ENCODE measurements at regions not wholly inside any gene's neighbourhood (a gene's known extent, or its start where the extent isn't known, plus 50 kb on each side); places are given as distances from the start of the nearest gene placed in this dataset.

DNA sequence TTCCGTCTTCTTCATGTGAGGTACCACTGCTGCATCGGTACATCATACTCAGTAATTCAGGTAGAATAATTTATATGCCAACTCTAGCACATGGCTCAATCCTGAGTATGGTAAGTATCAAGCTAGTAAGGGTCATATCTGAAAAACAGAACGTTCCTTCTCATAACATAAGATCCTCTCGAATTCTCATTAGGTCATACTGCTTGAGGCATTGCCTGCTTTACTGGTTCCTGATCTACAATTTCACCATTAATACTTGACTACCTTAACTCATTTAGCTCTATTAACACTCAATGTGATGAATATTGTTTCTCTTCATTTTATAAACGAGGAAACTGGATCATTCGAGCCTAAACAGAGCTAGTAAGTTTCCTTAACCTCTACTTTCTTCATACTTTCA, 871.6 kb downstream of the BRINP3 start:
- DNase-seq, result no peak
- Histone ChIP-seq H3K4me1 (no peaks in the 10 kb centered on the region), H3K36me3 (no peaks in the 10 kb centered on the region), H3K27ac (no peak overlapping the region), H3K9me3 (no peaks in the 10 kb centered on the region), H3K27me3 (no peaks in the 10 kb centered on the region), H3K4me3 (no peak overlapping the region)
- intact Hi-C loops (cut with DNase I), result no loop called here
- TF ChIP-seq POLR2AphosphoS5 (IDR thresholded peaks at IDR 0.05) (no peak), POLR2A (IDR thresholded peaks at IDR 0.05) (no peak), EP300 (IDR thresholded peaks at IDR 0.05) (no peak)
- TF ChIP-seq, protein P1, sequence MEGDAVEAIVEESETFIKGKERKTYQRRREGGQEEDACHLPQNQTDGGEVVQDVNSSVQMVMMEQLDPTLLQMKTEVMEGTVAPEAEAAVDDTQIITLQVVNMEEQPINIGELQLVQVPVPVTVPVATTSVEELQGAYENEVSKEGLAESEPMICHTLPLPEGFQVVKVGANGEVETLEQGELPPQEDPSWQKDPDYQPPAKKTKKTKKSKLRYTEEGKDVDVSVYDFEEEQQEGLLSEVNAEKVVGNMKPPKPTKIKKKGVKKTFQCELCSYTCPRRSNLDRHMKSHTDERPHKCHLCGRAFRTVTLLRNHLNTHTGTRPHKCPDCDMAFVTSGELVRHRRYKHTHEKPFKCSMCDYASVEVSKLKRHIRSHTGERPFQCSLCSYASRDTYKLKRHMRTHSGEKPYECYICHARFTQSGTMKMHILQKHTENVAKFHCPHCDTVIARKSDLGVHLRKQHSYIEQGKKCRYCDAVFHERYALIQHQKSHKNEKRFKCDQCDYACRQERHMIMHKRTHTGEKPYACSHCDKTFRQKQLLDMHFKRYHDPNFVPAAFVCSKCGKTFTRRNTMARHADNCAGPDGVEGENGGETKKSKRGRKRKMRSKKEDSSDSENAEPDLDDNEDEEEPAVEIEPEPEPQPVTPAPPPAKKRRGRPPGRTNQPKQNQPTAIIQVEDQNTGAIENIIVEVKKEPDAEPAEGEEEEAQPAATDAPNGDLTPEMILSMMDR (IDR thresholded peaks at IDR 0.05), result no peak
- WGBS, 2 donors, result 74 to 86% methylated on average over 6 of the region's 6 CpGs

DNA sequence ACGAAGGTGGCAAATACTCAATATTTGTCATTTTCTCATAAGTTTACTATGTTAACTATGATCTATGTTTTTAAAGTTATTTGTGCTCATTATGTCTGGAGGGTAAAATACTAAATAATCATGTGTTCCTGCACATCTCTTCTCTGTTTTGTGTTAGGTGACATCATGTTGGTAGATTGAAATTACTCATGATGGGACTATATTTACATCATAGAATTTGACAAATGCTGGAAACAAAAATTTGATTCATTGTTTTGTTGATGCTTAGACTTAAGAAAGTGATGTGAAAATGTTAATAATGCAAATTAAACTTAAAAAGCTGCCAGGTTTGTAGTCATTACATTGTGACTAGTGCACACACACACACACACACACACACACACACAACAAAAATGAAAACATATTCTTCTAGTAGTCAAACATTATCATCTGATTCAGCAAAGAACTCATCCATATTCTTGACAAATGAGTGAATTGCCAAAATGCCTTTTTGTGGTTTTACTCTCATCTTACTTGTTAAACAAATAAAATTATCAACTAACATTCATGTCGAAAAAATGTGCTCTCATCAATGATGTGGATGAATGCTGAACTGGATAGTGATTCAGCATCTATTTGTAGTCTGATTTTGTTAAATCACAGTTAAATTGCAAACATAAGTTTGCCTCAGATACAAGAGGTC, 870.7 kb downstream of the BRINP3 start:
- 34 to 77% methylated on average over 2 of the region's 2 CpGs for WGBS, 2 donors
- Histone ChIP-seq H3K4me3 (no peak overlapping the region), H3K4me1 (no peaks in the 10 kb centered on the region), H3K27me3 (no peaks in the 10 kb centered on the region), H3K27ac (no peak overlapping the region), H3K9me3 (no peaks in the 10 kb centered on the region), H3K36me3 (no peaks in the 10 kb centered on the region)
- DNase-seq, result no peak
- no peak for TF ChIP-seq POLR2AphosphoS5 (IDR thresholded peaks at IDR 0.05)
- TF ChIP-seq, protein P1 (IDR thresholded peaks at IDR 0.05), result no peak
- no peak for TF ChIP-seq POLR2A (IDR thresholded peaks at IDR 0.05)
- TF ChIP-seq EP300 (IDR thresholded peaks at IDR 0.05), result no peak
- intact Hi-C loops (cut with DNase I), result no loop called here

DNA sequence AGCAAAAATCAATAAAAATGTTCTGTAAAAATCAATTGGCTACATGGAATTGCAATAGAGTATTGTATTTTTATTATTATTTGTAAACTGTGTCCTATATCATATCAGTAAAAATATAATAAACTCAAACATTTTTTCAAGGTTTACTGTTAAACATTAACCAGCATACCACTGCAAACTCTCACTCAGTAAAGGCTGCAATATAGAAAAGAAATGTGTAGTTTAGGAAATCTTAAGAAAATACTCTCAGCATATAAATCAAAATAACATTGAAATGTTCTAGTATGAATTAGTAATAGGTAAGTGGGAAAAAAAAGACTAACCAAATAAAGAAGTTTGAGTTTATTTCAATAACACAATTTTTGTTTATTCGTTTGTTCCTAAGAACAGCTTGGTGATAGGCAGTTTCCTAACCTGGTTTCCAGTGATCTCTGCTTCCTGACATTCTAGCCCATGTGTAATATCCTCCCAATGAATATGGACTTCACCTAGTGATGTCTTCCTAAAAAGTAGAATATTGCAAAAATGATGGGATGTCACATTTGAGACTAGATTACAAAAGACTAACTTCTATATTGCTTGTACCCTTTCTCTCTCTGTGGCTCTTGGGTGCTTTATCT, 870.1 kb downstream of the BRINP3 start:
- Histone ChIP-seq H3K4me3 (no peak overlapping the region), H3K27ac (no peak overlapping the region), H3K27me3 (no peaks in the 10 kb centered on the region), H3K4me1 (no peaks in the 10 kb centered on the region), H3K36me3 (no peaks in the 10 kb centered on the region), H3K9me3 (no peaks in the 10 kb centered on the region)
- DNase-seq, result no peak
- intact Hi-C loops (cut with DNase I), result no loop called here
- 56 to 75% methylated on average over 1 of the region's 1 CpG for WGBS, 2 donors
- no peak for TF ChIP-seq EP300 (IDR thresholded peaks at IDR 0.05)
- TF ChIP-seq POLR2A (IDR thresholded peaks at IDR 0.05), result no peak
- TF ChIP-seq POLR2AphosphoS5 (IDR thresholded peaks at IDR 0.05), result no peak
- TF ChIP-seq, protein P1 (IDR thresholded peaks at IDR 0.05), result no peak

DNA sequence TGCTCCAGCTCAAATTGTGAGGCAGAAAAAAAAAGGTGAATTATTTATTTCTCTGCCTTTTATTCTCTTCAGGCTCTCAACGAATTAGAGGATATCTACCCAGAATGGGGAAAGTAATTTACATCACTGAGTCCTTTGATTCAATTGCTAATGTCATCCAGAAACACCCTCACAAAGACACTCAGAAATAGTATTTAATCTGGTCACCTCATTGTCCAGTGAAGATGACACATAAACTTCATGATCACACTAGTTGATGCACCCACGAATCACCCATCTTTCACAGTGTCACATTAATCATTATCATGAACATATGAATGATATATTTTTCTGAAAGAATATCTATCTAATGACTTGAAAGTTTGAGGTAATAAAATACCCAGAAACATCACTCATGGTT, 868.5 kb downstream of the BRINP3 start:
- no peaks in the 10 kb centered on the region for H3K27me3 ChIP-seq
- no peak overlapping the region for H3K4me3 ChIP-seq
- H3K4me1 ChIP-seq, result no peaks in the 10 kb centered on the region
- no peaks in the 10 kb centered on the region for H3K9me3 ChIP-seq
- no peak overlapping the region for H3K27ac ChIP-seq
- no peaks in the 10 kb centered on the region for H3K36me3 ChIP-seq
- DNase-seq, result no peak
- WGBS, 2 donors, result 74% methylated on average over 2 of the region's 2 CpGs
- intact Hi-C loops (cut with DNase I), result no loop called here
- TF ChIP-seq, protein P1 (IDR thresholded peaks at IDR 0.05), result no peak
- no peak for TF ChIP-seq POLR2AphosphoS5 (IDR thresholded peaks at IDR 0.05)
- TF ChIP-seq POLR2A (IDR thresholded peaks at IDR 0.05), result no peak
- no peak for TF ChIP-seq EP300 (IDR thresholded peaks at IDR 0.05)

All from sigmoid colon (tissue), 6 donors.